Activated CD4-positive, alpha-beta memory T cell treated with anti-CD3 and anti-CD28 coated beads for 36 hours (primary cell): ENCODE measurements at regions not wholly inside any gene's neighbourhood (a gene's known extent, or its start where the extent isn't known, plus 50 kb on each side); places are given as distances from the start of the nearest gene placed in this dataset.

ENCODE experiments used
- CTCF ChIA-PET: fragments of 350-600 bp; sonication (Branson Sonifier 250); formaldehyde crosslinking; loops from one replicate; lab custom pipeline; 2021; ENCODE audit warnings: antibody characterized with exemption, inconsistent platforms; lab: Charles Lee
- POLR2A ChIA-PET: fragments of 350-600 bp; sonication (Branson Sonifier 250); formaldehyde crosslinking; loops from one replicate; lab custom pipeline; 2021; ENCODE audit warnings: antibody characterized with exemption; lab: Charles Lee
- DNase-seq: peaks from one replicate; pipeline ENCODE4 v3.0.0-alpha.2; 2020
- H3K27ac Mint-ChIP-seq: one replicate; pipeline ENCODE4 v1.8.0; 2021; ENCODE audit warnings: mixed read lengths
- H3K27me3 Mint-ChIP-seq: one replicate; pipeline ENCODE4 v1.8.0; 2021; ENCODE audit warnings: mixed read lengths
- H3K36me3 Mint-ChIP-seq: one replicate; pipeline ENCODE4 v1.8.0; 2021; ENCODE audit warnings: mixed read lengths
- H3K4me1 Mint-ChIP-seq: one replicate; pipeline ENCODE4 v1.8.0; 2021; ENCODE audit warnings: low read depth, mixed read lengths
- H3K4me3 Mint-ChIP-seq: one replicate; pipeline ENCODE4 v1.8.0; 2021; ENCODE audit warnings: mild to moderate bottlenecking, mixed read lengths
- H3K9me3 Mint-ChIP-seq: one replicate; pipeline ENCODE4 v1.8.0; 2021; ENCODE audit warnings: mixed read lengths
- intact Hi-C: fragments of 100-400 bp; cut with micrococcal nuclease; formaldehyde crosslinking; loops from one replicate; pipeline ENCODE4 v1.15.1; 2023

DNA sequence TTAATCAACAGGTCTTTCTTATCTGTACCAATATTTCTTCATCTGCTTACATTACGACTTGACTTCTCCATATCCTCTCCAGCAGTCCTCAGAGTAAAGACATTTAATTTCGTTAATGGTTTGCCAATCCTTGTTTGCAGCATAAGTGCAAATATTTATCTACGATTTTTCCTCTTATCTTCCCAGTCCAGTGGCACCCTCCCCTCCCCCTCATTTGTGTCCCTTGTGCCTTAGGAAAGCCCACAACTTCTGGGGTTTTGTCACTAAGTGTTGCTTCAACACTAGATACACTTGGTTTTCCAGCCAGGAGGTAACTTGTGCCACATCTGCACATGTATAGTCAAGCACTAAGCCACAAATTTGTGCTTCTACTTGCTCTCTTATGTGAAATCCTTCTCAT lies 327.2 kb downstream of the CBLN4 start:
- DNase-seq: no peak
- no peaks in the 10 kb centered on the region for H3K9me3 Mint-ChIP-seq
- H3K4me3 Mint-ChIP-seq: no peak overlapping the region
- ChIA-PET POLR2A (no interaction called here), CTCF (no interaction called here)
- no peaks in the 10 kb centered on the region for H3K4me1 Mint-ChIP-seq
- no peak overlapping the region for H3K27ac Mint-ChIP-seq
- intact Hi-C loops: no loop called here
- H3K27me3 Mint-ChIP-seq: no peaks in the 10 kb centered on the region
- H3K36me3 Mint-ChIP-seq: no peaks in the 10 kb centered on the region

DNA sequence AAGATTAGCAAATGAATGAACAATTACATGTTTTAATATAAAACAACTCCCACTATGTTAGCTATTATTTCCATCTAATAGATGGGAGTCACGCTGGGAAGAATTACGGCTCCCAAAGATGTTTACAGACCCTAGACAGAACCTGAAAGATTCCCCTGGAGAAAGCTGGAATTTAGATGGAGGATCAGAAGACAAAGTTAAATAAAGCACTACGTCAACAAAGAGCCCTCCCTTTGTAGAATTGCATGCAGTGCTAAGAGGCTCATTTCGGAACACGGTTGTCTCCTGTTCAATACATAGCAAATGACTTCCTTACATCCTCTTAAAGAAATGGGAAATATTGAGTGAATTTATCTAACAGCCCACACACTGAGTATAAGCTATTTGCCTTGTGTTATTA lies 328.3 kb downstream of the CBLN4 start:
- Mint-ChIP-seq H3K9me3 (no peaks in the 10 kb centered on the region), H3K4me3 (no peak overlapping the region), H3K27ac (no peak overlapping the region), H3K36me3 (no peaks in the 10 kb centered on the region), H3K4me1 (no peaks in the 10 kb centered on the region), H3K27me3 (no peaks in the 10 kb centered on the region)
- ChIA-PET POLR2A (no interaction called here), CTCF (no interaction called here)
- intact Hi-C loops: no loop called here
- DNase-seq: no peak

DNA sequence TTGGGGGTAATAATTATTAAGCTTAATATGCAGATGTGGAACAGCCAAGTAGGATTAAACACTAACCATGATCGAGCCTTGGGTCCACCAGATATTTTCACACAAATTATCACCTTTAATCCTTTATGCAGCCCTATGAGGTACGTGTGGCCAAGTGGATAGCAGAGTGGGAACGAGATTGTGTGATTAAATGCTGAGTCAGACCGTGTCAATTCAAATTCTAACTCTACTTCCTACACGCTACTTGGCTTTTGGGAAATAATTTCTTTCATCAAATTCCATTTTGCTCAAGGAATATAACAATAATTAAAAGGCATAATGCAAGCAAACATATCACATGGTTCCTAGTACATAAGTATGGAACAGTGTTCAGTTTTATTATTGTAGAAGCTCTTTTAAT lies 329.2 kb downstream of the CBLN4 start:
- CTCF ChIA-PET: no interaction called here
- H3K27ac Mint-ChIP-seq: no peak overlapping the region
- POLR2A ChIA-PET: no interaction called here
- no peaks in the 10 kb centered on the region for H3K9me3 Mint-ChIP-seq
- no peak for DNase-seq
- H3K36me3 Mint-ChIP-seq: no peaks in the 10 kb centered on the region
- H3K4me3 Mint-ChIP-seq: no peak overlapping the region
- intact Hi-C loops: no loop called here
- no peaks in the 10 kb centered on the region for H3K27me3 Mint-ChIP-seq
- H3K4me1 Mint-ChIP-seq: no peaks in the 10 kb centered on the region

DNA sequence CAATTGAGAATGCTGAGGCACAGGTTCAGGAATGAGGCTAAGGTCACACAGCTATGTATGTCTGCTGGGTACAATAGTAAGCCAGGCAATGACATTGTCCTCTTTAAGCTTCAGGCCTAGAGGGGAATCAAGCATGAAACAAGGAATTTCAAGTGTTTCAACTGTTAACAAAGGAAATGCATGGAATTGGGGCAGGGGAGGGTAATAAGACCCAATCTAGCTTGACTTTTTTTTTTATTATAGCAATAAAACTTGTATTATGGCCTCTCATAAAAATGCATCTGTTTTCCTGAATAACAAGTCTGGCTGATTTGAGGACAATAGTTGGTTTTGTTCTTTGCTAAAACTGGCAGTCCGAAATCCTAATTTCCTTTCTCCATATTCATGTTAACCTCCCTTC lies 336.7 kb downstream of the CBLN4 start:
- DNase-seq: no peak
- no peak overlapping the region for H3K27ac Mint-ChIP-seq
- ChIA-PET POLR2A (no interaction called here), CTCF (no interaction called here)
- H3K4me3 Mint-ChIP-seq: no peak overlapping the region
- H3K4me1 Mint-ChIP-seq: no peaks in the 10 kb centered on the region
- intact Hi-C loops: no loop called here
- H3K9me3 Mint-ChIP-seq: no peaks in the 10 kb centered on the region
- H3K36me3 Mint-ChIP-seq: no peaks in the 10 kb centered on the region
- no peaks in the 10 kb centered on the region for H3K27me3 Mint-ChIP-seq

DNA sequence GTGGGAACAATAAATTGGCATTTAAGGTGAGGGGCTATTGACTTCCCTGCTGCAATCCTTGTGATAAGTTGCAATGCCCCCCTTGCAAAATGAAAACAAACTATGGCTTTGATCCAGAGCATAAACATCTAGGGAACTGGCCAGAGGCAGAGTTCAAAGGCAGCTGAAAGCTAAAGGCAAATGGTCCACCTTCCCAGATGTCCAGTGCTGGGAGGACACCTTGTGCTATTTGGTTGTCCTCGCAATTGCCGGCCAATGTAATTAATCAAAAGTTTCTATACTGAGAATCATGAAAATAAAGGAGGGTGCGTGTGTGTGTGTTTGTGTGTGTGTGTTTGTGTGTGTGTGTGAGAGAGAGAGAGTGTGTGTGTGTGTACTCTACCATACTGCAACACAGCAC lies 337.4 kb downstream of the CBLN4 start:
- Mint-ChIP-seq H3K4me1 (no peaks in the 10 kb centered on the region), H3K27me3 (no peaks in the 10 kb centered on the region), H3K36me3 (no peaks in the 10 kb centered on the region), H3K9me3 (no peaks in the 10 kb centered on the region), H3K27ac (no peak overlapping the region), H3K4me3 (no peak overlapping the region)
- DNase-seq: no peak
- POLR2A ChIA-PET: no interaction called here
- intact Hi-C loops: no loop called here
- CTCF ChIA-PET: no interaction called here

DNA sequence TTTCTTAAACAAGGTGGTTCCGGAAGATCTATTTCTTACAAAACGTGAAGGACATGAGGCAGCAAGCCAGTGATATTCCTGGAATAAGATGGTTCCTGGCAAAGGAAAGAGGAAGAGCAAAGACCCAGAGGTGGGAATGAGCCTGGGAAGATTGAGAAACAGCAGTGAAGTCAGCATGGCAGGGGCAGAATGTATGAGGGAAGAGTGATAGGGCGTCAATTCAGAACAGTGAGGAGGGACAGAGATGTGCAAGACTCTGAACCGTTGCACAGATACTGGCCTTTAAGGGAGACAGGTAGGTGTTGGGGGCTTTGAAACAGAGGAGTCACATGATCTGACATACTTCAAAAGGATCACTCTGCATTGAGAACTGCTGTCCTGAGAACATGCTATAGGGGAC lies 338.3 kb downstream of the CBLN4 start:
- no peaks in the 10 kb centered on the region for H3K9me3 Mint-ChIP-seq
- intact Hi-C loops: no loop called here
- H3K36me3 Mint-ChIP-seq: no peaks in the 10 kb centered on the region
- no peak overlapping the region for H3K27ac Mint-ChIP-seq
- CTCF ChIA-PET: no interaction called here
- DNase-seq: no peak
- no peak overlapping the region for H3K4me3 Mint-ChIP-seq
- POLR2A ChIA-PET: interaction anchor here (0.6 kb wide), 1 partner anchor 1026 kb away, joined by 3 read pairs; no protein-coding TSS in a partner anchor
- H3K27me3 Mint-ChIP-seq: no peaks in the 10 kb centered on the region
- no peaks in the 10 kb centered on the region for H3K4me1 Mint-ChIP-seq

DNA sequence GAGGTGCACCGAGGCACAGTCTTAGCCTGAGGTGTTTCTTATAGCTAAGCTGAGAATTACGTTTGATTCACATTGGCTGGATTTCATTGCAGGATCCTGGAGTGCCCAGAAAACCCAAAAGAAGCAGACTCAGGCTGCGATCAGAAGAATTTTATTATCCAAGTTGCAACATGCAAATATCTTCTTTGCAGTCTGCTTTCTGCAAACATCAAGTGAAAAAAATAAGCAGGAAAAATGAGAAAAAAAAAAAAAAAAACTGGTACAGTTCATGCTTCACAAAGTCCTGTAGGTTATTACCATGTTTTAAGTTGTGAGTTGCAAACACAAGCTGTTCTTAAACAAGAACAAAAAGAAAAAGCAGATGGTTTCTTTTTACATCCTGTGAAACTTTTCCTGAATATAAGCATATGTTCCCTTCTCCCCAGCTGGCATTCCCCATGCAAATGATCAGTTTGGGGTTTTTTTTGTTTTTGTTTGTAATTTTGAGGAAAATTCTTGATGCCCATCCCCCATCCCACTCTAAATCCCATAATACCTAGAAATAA lies 349.0 kb downstream of the CBLN4 start:
- Mint-ChIP-seq H3K9me3 (no peaks in the 10 kb centered on the region), H3K36me3 (no peaks in the 10 kb centered on the region), H3K4me3 (no peak overlapping the region), H3K27ac (no peak overlapping the region), H3K4me1 (no peaks in the 10 kb centered on the region), H3K27me3 (no peaks in the 10 kb centered on the region)
- no peak for DNase-seq
- ChIA-PET CTCF (no interaction called here), POLR2A (no interaction called here)
- intact Hi-C loops: no loop called here

DNA sequence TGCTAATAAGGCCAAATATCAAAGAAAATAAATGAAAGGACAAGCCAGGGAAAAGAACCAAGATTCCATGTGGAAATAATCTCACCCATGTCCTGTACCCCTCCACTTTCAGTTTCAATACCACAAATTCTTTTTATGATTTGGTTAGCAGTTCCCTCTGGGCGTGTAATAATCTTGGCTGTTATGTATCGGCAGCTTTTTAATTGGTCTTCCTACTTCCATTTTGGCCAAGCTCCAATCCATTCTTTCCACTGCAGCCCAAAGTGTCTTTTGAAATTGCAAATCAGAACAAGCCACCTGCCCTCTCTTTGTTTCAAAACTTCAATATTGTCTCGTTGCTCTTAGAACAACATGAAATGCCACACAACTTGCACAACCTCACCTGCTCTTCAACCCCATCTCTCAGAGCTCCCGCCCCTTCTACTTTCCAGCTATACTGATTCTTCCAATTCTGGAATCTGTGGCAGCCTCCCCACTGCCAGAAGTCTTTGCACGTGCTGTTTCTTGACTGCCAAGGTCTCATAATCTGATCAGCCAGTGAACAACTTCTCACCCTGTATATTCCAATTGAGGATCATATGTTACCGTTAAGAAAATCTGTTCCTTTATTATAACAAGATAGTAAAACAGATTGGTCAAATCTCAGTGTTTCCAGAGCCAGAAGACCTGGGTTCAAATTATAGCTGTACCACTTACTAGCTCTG lies 354.5 kb downstream of the CBLN4 start:
- no peak overlapping the region for H3K27ac Mint-ChIP-seq
- no peaks in the 10 kb centered on the region for H3K4me1 Mint-ChIP-seq
- no peaks in the 10 kb centered on the region for H3K27me3 Mint-ChIP-seq
- no peak overlapping the region for H3K4me3 Mint-ChIP-seq
- ChIA-PET CTCF (no interaction called here), POLR2A (no interaction called here)
- no peak for DNase-seq
- H3K9me3 Mint-ChIP-seq: peaks cover 2% of the 10 kb centered on the region
- intact Hi-C loops: no loop called here
- no peaks in the 10 kb centered on the region for H3K36me3 Mint-ChIP-seq

DNA sequence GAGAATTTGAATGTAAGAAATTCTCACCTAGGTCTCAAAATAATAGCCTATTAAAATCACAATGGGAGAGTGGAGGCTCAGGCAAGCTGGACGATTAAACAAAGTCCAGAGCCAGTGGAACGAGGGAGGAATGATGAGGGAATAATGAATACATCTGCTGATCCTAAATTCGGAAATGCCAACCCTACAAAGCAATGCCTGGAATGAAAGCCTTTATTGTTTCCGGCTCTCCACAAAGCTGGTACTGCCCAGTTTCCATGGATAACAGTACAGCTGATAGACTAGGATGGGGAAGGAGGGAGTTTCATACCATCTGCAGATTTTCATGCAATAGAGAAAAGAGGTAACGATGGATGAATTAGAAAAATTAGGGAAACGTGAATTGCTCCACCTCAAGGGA lies 356.1 kb downstream of the CBLN4 start:
- Mint-ChIP-seq H3K36me3 (no peaks in the 10 kb centered on the region), H3K27me3 (no peaks in the 10 kb centered on the region), H3K27ac (no peak overlapping the region), H3K4me3 (no peak overlapping the region), H3K4me1 (no peaks in the 10 kb centered on the region), H3K9me3 (peaks cover 2% of the 10 kb centered on the region)
- POLR2A ChIA-PET: no interaction called here
- CTCF ChIA-PET: no interaction called here
- no peak for DNase-seq
- intact Hi-C loops: no loop called here

DNA sequence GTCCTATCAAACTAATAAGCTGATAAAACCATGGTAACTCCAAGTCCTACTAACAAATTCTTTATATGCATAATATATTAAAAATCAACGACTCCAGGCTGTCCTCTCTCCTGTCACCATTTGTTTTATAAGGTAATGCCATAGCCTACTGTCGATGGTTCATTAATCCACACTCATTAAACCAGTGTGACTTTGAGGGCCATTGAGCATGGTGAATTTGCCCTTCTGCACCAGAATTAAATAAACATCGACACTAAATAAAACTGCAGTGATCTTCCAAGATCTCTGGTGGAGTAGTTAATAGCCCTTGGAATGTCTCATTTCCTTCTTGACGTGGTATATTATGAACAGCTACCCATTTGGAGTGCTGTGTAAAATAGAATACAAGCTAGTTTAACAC lies 358.5 kb downstream of the CBLN4 start:
- ChIA-PET CTCF (no interaction called here), POLR2A (no interaction called here)
- H3K4me3 Mint-ChIP-seq: no peak overlapping the region

DNA sequence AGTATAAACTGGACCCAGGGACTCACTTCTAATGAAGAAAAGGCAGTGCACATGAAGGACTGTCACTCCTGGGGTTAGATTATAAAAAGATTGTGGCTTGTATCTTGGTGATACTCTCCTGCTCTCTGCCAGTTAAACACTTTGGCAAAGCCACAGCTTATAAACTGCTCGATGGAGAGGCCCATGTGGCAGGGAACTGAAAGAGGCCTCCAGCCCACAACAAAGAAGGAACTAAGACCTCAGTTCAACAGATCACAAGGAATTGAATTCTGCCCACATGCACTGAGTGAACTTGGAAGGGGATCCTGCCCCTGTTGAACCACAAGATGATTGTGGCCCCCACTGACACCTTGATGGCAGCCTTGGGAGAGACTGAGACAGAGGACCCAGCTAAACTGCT lies 363.8 kb downstream of the CBLN4 start:
- Mint-ChIP-seq H3K36me3 (no peaks in the 10 kb centered on the region), H3K4me1 (no peaks in the 10 kb centered on the region), H3K27ac (no peak overlapping the region), H3K4me3 (no peak overlapping the region), H3K9me3 (peaks cover 8% of the 10 kb centered on the region), H3K27me3 (no peaks in the 10 kb centered on the region)
- no peak for DNase-seq
- ChIA-PET CTCF (no interaction called here), POLR2A (no interaction called here)
- intact Hi-C loops: no loop called here

More for the DNA sequence above, 358.5 kb downstream of the CBLN4 start:
- intact Hi-C loops: no loop called here
- H3K27ac Mint-ChIP-seq: no peak overlapping the region
- no peak for DNase-seq
- H3K36me3 Mint-ChIP-seq: no peaks in the 10 kb centered on the region
- peaks cover 10% of the 10 kb centered on the region for H3K9me3 Mint-ChIP-seq
- no peaks in the 10 kb centered on the region for H3K27me3 Mint-ChIP-seq
- H3K4me1 Mint-ChIP-seq: no peaks in the 10 kb centered on the region

DNA sequence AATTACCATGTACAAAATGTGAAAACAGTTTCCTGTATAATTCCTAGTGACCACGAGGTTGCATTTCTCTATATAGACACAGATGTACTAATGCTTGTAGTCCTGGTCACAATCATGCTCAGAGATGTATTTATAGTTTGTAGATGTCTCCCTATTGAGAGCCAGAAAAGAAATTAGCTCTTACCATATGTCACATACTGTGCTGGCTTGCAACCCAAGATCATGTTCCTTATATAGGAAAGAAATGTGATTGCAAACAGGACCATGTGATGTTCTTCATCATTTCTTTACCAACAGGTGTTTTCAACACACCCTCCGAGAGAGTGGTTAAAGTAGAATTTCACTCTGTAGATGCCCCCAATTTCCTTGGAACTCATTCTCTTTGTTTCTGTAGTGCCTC lies 369.4 kb downstream of the CBLN4 start:
- H3K27me3 Mint-ChIP-seq: no peaks in the 10 kb centered on the region
- ChIA-PET POLR2A (no interaction called here), CTCF (no interaction called here)
- no peak overlapping the region for H3K4me3 Mint-ChIP-seq
- H3K4me1 Mint-ChIP-seq: no peaks in the 10 kb centered on the region
- H3K36me3 Mint-ChIP-seq: no peaks in the 10 kb centered on the region
- intact Hi-C loops: no loop called here
- no peak for DNase-seq
- H3K27ac Mint-ChIP-seq: no peak overlapping the region
- peaks cover 2% of the 10 kb centered on the region for H3K9me3 Mint-ChIP-seq

DNA sequence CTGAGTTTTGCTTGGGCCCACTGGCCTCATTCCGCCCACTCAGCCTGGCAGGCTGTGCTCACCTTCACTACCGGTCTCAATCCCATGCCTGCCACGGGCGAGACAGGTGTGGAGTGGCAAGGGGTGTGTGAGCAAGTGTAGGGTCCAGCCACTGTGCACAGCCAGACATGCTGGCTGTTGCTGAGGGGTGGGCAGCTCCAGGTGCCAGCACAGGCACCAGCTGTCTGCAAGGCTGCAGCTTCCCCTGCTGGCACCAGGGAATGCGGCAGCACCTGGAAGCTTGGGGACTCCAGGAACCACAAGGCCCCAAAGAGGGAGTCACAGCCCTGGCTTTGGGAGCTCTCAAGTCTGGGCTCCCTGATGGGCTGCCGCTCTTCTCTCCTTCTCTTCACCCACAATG lies 372.7 kb downstream of the CBLN4 start:
- intact Hi-C loops: no loop called here
- Mint-ChIP-seq H3K36me3 (no peaks in the 10 kb centered on the region), H3K4me1 (no peaks in the 10 kb centered on the region), H3K4me3 (no peak overlapping the region), H3K9me3 (peaks cover 2% of the 10 kb centered on the region), H3K27me3 (no peaks in the 10 kb centered on the region), H3K27ac (no peak overlapping the region)
- CTCF ChIA-PET: no interaction called here
- POLR2A ChIA-PET: no interaction called here
- DNase-seq: no peak
